HK-2 (cell line): ENCODE measurements at regions not wholly inside any gene's neighbourhood (a gene's known extent, or its start where the extent isn't known, plus 50 kb on each side); places are given as distances from the start of the nearest gene placed in this dataset.

Source experiments
- DNase-seq: peaks from one replicate; pipeline ENCODE4 v3.0.0-alpha.2; 2018; ENCODE audit not compliant: unreplicated experiment

- no peak for DNase-seq
Observed at GRCh38 chr20:60631585-60632287, 620.3 kb upstream of the CDH4 start.

DNA sequence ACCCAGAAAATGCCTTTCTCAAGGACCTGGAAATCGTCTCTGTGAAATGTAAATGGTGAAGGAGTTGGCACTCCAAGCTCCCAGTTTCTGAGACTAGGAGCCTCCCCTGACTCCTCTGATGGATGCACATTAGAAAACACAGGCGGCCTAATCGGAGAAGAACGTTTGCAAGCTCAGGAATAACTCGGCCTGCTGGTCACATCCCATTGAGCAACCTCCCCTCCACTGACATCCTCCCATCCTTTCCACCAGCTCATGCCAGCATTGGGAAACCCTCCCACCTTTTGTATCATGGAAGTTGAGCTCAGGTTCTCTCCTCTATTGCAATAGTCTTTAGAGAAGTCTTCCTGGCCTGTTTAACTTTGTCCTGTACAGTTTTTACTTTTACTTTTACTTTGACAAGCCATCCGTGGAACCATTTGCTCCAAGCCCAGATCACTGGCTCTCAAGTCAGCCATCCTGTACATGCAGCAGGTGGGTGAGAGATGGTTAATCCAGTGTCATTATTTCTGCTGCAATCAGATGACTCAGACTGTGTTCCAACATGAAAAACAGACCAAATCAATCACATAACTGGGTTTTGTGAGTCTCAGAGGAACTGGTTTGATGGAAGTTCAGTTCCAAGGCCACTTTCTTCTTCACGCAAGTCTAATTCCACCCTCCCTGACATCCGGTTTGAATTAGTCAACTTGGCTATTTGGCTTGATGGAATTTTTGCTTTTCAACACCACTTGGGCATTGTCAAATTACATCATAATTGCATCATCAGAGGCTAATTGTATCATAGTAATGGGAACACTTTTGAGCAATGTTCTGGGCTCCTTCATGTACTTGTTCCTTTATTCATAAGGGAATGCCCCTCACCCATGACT, 619.4 kb upstream of the CDH4 start:
- no peak for DNase-seq

DNA sequence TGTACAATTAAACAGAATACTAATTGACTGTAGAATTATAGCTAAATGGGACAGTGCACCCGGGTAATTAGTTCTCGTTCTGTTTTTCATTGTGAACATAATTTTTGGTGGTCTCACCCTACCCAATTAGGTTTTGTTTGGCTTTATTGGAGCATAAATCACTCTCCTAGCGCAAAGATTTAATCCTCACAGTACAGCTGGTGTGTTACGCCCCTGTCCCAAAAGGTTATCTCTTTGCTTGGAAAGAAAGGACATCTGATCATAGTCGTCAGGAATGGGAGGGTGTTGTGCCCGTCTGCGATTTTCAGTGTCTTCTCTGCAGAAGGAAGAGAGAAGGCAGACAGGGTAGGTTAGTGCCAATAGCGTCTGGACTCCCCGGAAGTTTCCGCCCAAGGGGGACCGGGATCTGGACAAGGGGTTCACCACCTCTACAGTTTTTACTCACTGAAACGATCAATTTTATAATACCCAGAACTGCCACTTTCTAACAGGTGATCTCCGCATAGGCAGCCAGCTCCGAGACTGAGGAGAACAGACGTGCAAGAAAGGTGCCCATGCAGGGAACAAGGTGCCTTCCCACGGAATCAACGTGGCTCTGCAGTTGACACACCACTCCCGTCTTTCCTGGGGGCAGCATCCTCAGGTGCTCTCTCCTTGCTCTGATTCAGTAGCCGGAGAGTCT, 617.4 kb upstream of the CDH4 start:
- no peak for DNase-seq

GRCh38 chr20:60636417-60636816, 615.6 kb upstream of the CDH4 start:
- DNase-seq: no peak

DNA sequence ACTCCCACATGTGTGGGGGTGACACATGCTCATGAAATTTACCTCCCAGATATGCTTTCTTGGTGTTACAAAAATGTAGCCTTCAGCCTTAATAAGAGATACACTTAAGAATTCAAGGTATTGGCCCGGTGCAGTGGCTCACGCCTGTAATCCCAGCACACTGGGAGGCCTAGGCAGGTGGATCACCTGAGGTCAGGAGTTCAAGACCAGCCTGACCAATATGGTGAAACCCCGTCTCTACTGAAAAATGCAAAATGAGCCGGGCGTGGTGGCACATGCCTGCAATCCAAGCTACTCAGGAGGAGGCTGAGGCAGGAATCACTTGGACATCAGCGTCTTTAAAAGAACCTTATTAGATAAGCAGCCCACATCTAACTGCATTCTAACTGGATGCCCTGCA, 614.3 kb upstream of the CDH4 start:
- DNase-seq: no peak

DNA sequence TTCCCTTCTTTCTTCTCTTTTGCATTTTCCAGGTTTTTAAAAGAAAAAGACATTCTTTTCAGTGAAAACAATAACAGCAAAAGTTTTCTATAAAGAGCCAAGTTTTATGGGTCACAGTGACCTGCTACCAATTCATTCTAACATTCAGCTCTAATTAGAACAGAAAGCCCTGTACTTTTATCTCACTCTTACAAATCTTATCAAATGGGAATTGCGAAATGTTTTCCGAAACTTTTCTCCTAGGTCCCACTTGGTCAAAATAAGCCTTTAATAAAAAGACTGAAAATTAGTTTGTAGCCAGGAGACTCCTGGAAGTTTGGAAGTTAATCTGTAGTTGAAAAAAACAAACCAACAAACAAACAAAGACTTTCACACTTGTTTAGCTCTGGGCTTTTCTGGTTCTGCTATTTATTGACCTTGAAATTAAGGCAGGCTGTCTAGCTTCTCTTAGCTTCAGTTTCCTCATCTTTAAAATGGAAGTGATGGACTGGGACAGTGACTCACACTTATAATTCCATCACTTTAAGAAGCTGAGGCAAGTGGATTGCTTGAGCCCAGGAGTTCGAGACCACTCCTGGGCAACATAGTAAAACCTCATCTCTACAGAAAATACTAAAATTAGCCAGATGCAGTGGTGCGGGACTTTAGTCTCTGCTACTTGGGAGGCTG, 613.5 kb upstream of the CDH4 start:
- DNase-seq: no peak

DNA sequence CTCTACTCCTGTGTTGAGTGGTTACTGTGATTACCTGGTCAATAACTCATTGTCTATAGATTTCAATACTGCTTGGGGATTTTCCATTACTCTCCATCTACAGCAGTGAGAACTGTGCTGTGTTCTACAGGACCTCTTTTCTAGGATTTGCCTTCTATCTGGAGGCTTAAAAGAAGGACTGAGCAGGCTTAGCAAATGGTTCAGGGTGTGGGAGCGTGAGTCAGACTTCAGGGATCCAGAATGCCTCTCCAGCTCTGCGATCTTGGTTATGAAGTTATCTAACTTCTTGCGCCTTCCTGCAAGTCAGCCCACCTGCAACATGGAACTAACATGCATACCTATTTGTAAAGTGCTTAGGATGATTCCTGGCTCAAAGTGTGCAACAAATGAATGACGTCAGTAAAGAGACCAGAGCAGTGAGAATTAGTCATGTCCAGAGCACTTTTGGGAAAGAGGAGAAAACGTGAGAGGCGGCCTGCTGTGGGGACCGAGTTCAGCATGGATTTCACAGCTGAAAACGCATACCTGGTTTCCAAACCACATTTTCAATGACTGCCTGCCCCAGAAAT, 610.1 kb upstream of the CDH4 start:
- DNase-seq: no peak

DNA sequence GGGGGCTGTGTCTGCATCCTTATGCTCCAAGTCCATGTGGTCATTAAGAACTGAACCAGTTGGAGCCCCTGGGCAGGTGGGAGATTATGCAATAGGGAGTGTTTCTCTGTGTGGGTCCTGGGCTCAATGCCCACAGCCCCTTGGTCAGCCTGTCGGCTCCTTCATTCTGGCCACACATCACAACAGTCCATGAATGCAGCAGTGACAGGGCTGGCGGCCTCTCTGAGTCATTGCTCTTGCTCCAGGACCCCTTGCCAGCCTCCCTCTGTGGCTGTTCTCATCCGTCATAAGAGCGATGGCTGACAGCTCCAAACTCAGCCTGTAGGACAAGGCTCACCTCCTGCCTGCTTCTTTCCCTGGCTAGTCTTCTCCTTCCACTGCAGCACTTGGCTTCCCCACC, 609.5 kb upstream of the CDH4 start:
- no peak for DNase-seq

DNA sequence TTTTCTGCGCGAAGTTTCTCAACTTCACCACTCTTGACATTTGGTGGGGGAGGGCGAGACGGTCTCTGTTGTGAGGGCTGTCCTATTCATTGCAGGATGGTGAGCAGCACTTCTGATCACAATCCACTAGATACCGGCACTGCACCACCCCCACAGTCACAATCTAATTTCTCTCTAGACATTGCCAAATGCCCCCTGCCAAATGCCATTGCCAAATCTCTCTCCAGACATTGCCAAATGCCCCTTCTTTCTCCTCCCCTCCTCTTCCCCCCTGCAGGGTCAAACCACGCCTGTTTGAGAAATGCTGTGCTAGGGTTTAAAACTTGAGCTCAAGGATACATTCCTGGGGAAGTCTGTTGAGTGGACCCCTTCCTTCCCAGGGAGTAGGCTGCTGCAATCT, 603.5 kb upstream of the CDH4 start:
- no peak for DNase-seq

GRCh38 chr20:60649541-60649940, 602.5 kb upstream of the CDH4 start:
- no peak for DNase-seq

DNA sequence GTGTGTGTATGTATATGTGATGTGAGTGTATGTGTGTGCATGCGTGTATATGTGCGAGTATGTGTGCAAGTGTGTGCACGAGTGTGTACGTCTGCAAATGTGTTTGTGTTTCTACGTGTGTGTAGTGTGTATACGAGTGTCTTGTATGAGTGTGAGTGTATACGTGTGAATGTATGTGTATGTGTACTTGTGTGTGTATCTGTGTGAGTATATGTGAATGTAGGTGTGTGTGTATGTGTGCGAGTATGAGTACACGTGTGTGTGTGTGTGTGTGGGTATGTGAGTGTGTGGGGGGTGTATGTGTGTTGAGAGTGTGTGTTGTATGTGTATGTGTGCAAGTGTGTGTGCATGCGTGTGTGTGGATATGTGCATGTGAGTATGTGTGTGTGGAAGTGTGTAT, 602.0 kb upstream of the CDH4 start:
- DNase-seq: no peak

DNA sequence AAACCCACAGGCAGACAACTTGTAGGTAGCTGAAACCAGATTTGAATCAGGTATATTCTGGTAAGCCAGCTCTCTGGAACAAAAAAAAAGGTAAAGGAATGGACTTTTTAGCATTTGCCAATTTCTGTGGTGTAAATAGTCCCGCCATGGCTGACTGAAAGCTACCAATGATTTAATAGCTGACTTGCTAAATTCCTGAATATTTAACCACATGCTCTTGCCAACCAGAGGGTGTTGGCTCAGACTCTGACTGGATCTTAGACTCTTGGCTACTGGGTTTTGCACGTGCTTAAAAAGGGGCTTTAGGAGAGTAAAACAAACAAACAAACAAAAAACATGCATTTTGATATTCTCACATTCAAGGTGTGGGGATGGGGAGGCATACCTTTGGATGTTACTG, 600.0 kb upstream of the CDH4 start:
- DNase-seq: no peak

DNA sequence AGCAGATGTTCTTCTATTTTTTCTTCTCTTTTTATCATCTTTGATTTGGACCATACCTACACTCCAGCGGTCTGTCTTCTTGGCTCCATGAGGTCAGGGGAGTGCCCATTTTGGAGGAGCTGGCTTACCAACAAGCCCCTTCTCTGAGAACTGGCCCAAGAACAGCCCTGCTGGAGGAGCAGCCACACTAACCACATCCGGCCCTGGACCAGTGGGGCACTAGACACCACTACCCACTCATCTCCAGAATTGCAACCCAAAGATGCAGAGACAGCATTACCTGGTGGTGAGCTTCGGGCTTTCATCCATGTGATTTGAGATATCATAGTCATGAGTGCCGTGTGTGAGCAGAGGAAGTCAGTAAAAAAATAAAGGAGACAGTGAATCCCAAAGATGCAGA, 599.4 kb upstream of the CDH4 start:
- no peak for DNase-seq

- DNase-seq: no peak
Observed at GRCh38 chr20:60653111-60653845, 598.8 kb upstream of the CDH4 start.

DNA sequence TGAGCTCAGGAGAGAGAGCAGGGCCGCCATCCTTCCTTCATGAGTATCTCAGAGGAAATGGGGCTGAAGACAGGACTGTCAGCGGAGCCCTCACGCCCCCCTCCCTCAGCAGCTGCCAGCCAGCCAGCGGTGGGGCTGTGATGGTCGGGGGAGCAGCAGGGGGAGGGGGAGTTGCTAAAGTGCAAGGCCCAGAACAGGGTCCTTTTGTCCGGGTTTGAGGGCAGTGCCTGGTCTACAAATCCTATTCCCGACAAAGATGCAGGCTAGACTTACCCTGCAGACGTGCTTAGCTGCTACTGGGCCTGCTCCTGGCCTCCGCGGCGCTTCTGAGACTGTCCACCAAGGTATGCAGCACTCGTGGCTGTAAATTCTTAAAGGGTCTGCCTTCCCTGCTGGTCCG, 593.4 kb upstream of the CDH4 start:
- no peak for DNase-seq

DNA sequence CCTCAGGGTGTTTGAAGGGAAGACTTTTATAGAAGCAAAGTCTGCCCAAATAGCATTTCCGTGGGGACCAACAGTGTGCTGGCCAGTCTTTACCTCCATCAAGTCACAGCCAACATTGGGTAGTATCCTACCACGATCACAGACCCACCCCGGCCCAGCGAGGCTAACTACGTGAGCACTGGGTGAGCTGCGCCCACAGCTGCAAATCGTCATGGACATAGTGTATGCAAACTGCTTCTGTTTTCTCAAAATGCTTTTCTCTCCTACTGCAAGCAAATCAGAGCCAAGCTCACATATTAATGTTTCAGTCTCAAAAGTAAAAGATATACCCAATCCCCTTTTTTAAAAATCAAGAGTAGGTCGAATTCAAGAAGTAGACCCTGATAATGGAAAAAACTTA, 592.8 kb upstream of the CDH4 start:
- DNase-seq: no peak

DNA sequence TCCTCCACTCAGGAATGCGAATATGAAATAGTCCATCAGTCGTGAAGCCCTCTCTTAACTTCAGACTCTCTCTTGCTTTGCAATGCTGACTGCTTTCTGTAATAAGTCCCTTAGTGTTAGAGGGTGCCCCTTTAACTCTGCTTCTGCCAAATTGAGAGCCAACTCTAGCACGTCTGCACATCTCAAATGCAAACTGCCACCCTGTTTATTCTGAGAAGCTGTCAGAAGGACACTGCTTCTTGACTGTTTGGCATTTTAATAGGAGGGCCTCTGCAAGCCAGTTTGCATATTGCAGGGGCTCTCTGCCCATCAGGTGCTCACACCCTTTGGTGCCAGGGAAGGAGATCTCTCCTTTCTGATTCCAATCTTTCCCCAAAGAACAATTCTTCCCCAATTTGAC, 589.8 kb upstream of the CDH4 start:
- no peak for DNase-seq

- DNase-seq: no peak
Observed at GRCh38 chr20:60664106-60664505, 588.0 kb upstream of the CDH4 start.

GRCh38 chr20:60667641-60668040, 584.4 kb upstream of the CDH4 start:
- no peak for DNase-seq

GRCh38 chr20:60669211-60669610, 582.9 kb upstream of the CDH4 start:
- DNase-seq: no peak

DNA sequence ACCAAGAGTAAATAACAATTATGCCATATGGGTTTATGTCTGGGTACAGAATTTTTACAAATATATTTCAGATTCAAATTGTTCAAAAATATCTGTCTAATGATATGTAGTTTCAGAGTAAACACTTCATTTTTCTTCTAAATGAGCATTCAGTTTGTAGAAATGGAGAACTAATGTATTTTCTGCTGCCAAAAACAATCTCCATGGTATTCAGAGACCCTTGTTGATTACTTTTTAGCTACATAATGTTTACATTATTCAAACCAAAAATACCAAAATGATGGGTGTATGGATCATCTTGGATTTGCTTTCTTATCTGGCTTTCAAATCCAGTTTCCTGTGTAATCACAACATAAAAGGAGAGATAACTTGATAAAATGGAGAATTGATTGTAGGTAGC, 576.0 kb upstream of the CDH4 start:
- DNase-seq: no peak
